IMR-90 (cell line): ENCODE measurements at regions not wholly inside any gene's neighbourhood (a gene's known extent, or its start where the extent isn't known, plus 50 kb on each side); places are given as distances from the start of the nearest gene placed in this dataset.

Experiments used
- ATAC-seq: fragments of 200-7000 bp; cut with Tn5 transposase; 2 replicates; pipeline ENCODE4 v1.9.1; 2020; ENCODE audit warnings: low read depth, mild to moderate bottlenecking, moderate library complexity
- BruUV-seq: library from RNA; stranded (reverse); fragments of 400-500 nt; replicated peaks from 2 replicates; lab custom pipeline; 2021; lab: Mats Ljungman, UMichigan
- CTCF ChIA-PET: fragments of 300-600 bp; formaldehyde crosslinking; extraction: SDS; loops from one replicate; lab custom pipeline; 2021; ENCODE audit warnings: antibody characterized with exemption; lab: Yijun Ruan, JAX
- POLR2A ChIA-PET: fragments of 300-600 bp; sonication (Branson Sonifier 250); formaldehyde crosslinking; loops from one replicate; lab custom pipeline; 2022; ENCODE audit warnings: antibody characterized with exemption; ENCODE audit not compliant: unreplicated experiment; lab: Charles Lee
- DNase-seq: peaks from one replicate; pipeline ENCODE4 v3.0.0; 2013
- H2AFZ ChIP-seq: replicated peaks from 2 replicates; pipeline ENCODE3; 2013; ENCODE audit warnings: low read length, mild to moderate bottlenecking; ENCODE audit not compliant: poor library complexity
- H2AK5ac ChIP-seq: 2 replicates; pipeline ENCODE4 v1.6.1; 2013; ENCODE audit warnings: low read depth, low read length, inconsistent platforms
- H2AK9ac ChIP-seq: replicated peaks from 2 replicates; pipeline ENCODE3; 2013; ENCODE audit warnings: mild to moderate bottlenecking, low read depth, low read length, moderate library complexity; ENCODE audit not compliant: poor library complexity
- H2BK120ac ChIP-seq: 2 replicates; pipeline ENCODE4 v1.6.1; 2013; ENCODE audit warnings: low read depth, low read length, inconsistent platforms
- H2BK15ac ChIP-seq: 3 replicates; pipeline ENCODE4 v1.6.1; 2013; ENCODE audit warnings: low read depth, low read length, inconsistent platforms
- H2BK20ac ChIP-seq: 2 replicates; pipeline ENCODE4 v1.6.1; 2013; ENCODE audit warnings: low read depth, mild to moderate bottlenecking, inconsistent platforms, low read length, moderate library complexity
- H2BK5ac ChIP-seq: 2 replicates; pipeline ENCODE4 v1.6.1; 2013; ENCODE audit warnings: mild to moderate bottlenecking, low read depth, low read length, inconsistent platforms; ENCODE audit not compliant: poor library complexity, severe bottlenecking
- H3K14ac ChIP-seq: replicated peaks from 2 replicates; pipeline ENCODE4 v1.6.1; 2013; ENCODE audit warnings: low read depth, low read length, inconsistent platforms
- H3K18ac ChIP-seq: 2 replicates; pipeline ENCODE4 v1.6.1; 2013; ENCODE audit warnings: low read depth, low read length, control low read depth
- H3K23ac ChIP-seq: 2 replicates; pipeline ENCODE4 v1.6.1; 2013; ENCODE audit warnings: low read depth, low read length, inconsistent platforms
- H3K27ac ChIP-seq: 2 replicates; pipeline ENCODE4 v1.5.1; 2013; ENCODE audit warnings: mild to moderate bottlenecking, control low read depth, low read length; ENCODE audit not compliant: insufficient read depth
- H3K27me3 ChIP-seq: 2 replicates; pipeline ENCODE4 v1.6.1; 2013; ENCODE audit warnings: low read length; ENCODE audit not compliant: control insufficient read depth, insufficient read depth
- H3K36me3 ChIP-seq: 2 replicates; pipeline ENCODE4 v1.6.1; 2013; ENCODE audit warnings: low read length, mixed read lengths; ENCODE audit not compliant: control insufficient read depth, insufficient read depth
- H3K4ac ChIP-seq: 2 replicates; pipeline ENCODE4 v1.6.1; 2013; ENCODE audit warnings: low read depth, low read length, inconsistent platforms
- H3K4me1 ChIP-seq: 2 replicates; pipeline ENCODE4 v1.6.1; 2013; ENCODE audit warnings: low read length, mixed read lengths; ENCODE audit not compliant: control insufficient read depth, insufficient read depth
- H3K4me2 ChIP-seq: 2 replicates; pipeline ENCODE4 v1.6.1; 2013; ENCODE audit warnings: low read depth, mild to moderate bottlenecking, control low read depth, low read length, moderate library complexity
- H3K4me3 ChIP-seq: 2 replicates; pipeline ENCODE4 v1.5.1; 2013; ENCODE audit warnings: low read depth, mild to moderate bottlenecking, control low read depth, low read length, moderate library complexity; ENCODE audit not compliant: insufficient read depth
- H3K56ac ChIP-seq: 2 replicates; pipeline ENCODE4 v1.6.1; 2013; ENCODE audit warnings: low read length, inconsistent platforms; ENCODE audit not compliant: insufficient read depth; ENCODE audit errors: extremely low read depth
- H3K79me1 ChIP-seq, 2 experiments: 2 replicates each; pipeline ENCODE4 v1.6.1; 2013; ENCODE audit warnings: low read length in 2 of 2, inconsistent platforms in 1 of 2, low read depth in 1 of 2
- H3K9ac ChIP-seq: 2 replicates; pipeline ENCODE4 v1.6.1; 2013; ENCODE audit warnings: low read depth, low read length, control low read depth
- H3K9me1 ChIP-seq: 2 replicates; pipeline ENCODE4 v1.6.1; 2013; ENCODE audit warnings: low read length, inconsistent platforms; ENCODE audit not compliant: insufficient read depth
- H3K9me3 ChIP-seq: 2 replicates; pipeline ENCODE4 v1.6.1; 2013; ENCODE audit warnings: low read length; ENCODE audit not compliant: control insufficient read depth, insufficient read depth
- H4K20me1 ChIP-seq: 2 replicates; pipeline ENCODE4 v1.6.1; 2013; ENCODE audit warnings: low read length, inconsistent platforms; ENCODE audit not compliant: insufficient read depth
- H4K5ac ChIP-seq: 2 replicates; pipeline ENCODE4 v1.6.1; 2013; ENCODE audit warnings: mild to moderate bottlenecking, low read depth, low read length, control low read depth
- H4K8ac ChIP-seq, 2 experiments: 2 replicates each; pipeline ENCODE4 v1.6.1; 2013; ENCODE audit warnings: low read depth in 2 of 2, low read length in 2 of 2, control low read depth in 1 of 2, inconsistent platforms in 1 of 2
- H4K91ac ChIP-seq: 2 replicates; pipeline ENCODE4 v1.6.1; 2013; ENCODE audit warnings: low read depth, low read length, inconsistent platforms; ENCODE audit not compliant: insufficient read depth
- BHLHE40 ChIP-seq: fragments of 150-350 bp; IDR thresholded peaks from 2 replicates; pipeline ENCODE4 v1.6.1; 2016; ENCODE audit warnings: mild to moderate bottlenecking, low read depth, low read length
- CEBPB ChIP-seq: IDR thresholded peaks from 2 replicates; pipeline ENCODE4 v1.6.1; 2012; ENCODE audit warnings: low read depth, low read length, improper control_type of control experiment
- CHD1 ChIP-seq: IDR thresholded peaks from 2 replicates; pipeline ENCODE4 v1.6.1; 2012; ENCODE audit warnings: low read depth, low read length, improper control_type of control experiment
- CTCF ChIP-seq: conservative IDR thresholded peaks from 2 replicates; pipeline ENCODE4 v1.5.1; 2012; ENCODE audit warnings: mild to moderate bottlenecking, low read depth, low read length, improper control_type of control experiment
- ELK1 ChIP-seq: fragments of 150-350 bp; IDR thresholded peaks from 2 replicates; pipeline ENCODE4 v1.6.1; 2016; ENCODE audit warnings: low read depth, mild to moderate bottlenecking, low read length, moderate library complexity, borderline replicate concordance
- FOS ChIP-seq: fragments of 150-350 bp; IDR thresholded peaks from 2 replicates; pipeline ENCODE4 v1.6.1; 2016; ENCODE audit warnings: low read depth, low read length
- MAFK ChIP-seq: IDR thresholded peaks from 2 replicates; pipeline ENCODE4 v1.6.1; 2012; ENCODE audit warnings: low read depth, low read length, improper control_type of control experiment
- MAZ ChIP-seq: IDR thresholded peaks from 2 replicates; pipeline ENCODE4 v1.6.1; 2012; ENCODE audit warnings: low read depth, mild to moderate bottlenecking, low read length, improper control_type of control experiment, moderate library complexity, borderline replicate concordance
- MXI1 ChIP-seq: IDR thresholded peaks from 2 replicates; pipeline ENCODE4 v1.6.1; 2012; ENCODE audit warnings: low read depth, mild to moderate bottlenecking, low read length, moderate library complexity, borderline replicate concordance
- NFE2L2 ChIP-seq: fragments of 150-350 bp; IDR thresholded peaks from 2 replicates; pipeline ENCODE4 v1.6.1; 2016; ENCODE audit warnings: low read depth, mild to moderate bottlenecking, low read length
- POLR2A ChIP-seq: IDR thresholded peaks from 2 replicates; pipeline ENCODE4 v1.6.1; 2012; ENCODE audit warnings: mild to moderate bottlenecking, low read depth, low read length
- RAD21 ChIP-seq: IDR thresholded peaks from 2 replicates; pipeline ENCODE4 v1.6.1; 2012; ENCODE audit warnings: low read length, improper control_type of control experiment
- RCOR1 ChIP-seq: IDR thresholded peaks from 2 replicates; pipeline ENCODE4 v1.6.1; 2012; ENCODE audit warnings: mild to moderate bottlenecking, low read length, improper control_type of control experiment; ENCODE audit not compliant: insufficient replicate concordance
- RFX5 ChIP-seq: IDR thresholded peaks from 2 replicates; pipeline ENCODE4 v1.8.0; 2012; ENCODE audit warnings: low read depth, mild to moderate bottlenecking, low read length, moderate library complexity
- SMC3 ChIP-seq: fragments of 150-350 bp; IDR thresholded peaks from 2 replicates; pipeline ENCODE4 v1.6.1; 2016; ENCODE audit warnings: low read depth, mild to moderate bottlenecking, antibody characterized with exemption, low read length, moderate library complexity
- USF2 ChIP-seq: fragments of 150-350 bp; IDR thresholded peaks from 2 replicates; pipeline ENCODE4 v1.6.1; 2017; ENCODE audit warnings: mild to moderate bottlenecking, antibody characterized with exemption, low read length, low read depth
- WGBS, 2 experiments: methylation state at CpG; one replicate each; pipeline versions ENCODE4 v1.1.5 to v1.1.7; 2013; ENCODE audit warnings: missing lambda C conversion rate in 2 of 2; ENCODE audit not compliant: insufficient read length in 1 of 2; ENCODE audit errors: extremely low coverage in 2 of 2; 5-methylcytosine and 5-hydroxymethylcytosine counted together
- dilution Hi-C: fragments of 300-500 bp; cut with HindIII; formaldehyde crosslinking; loops from one replicate; pipeline ENCODE4 v1.14.3; 2018; ENCODE audit warnings: low sequenced_read_pairs; ENCODE audit not compliant: unreplicated experiment
- in situ Hi-C: fragments of 300-500 bp; cut with MboI; formaldehyde crosslinking; loops from 3 replicates; pipeline ENCODE4 v1.14.3; 2019; ENCODE audit warnings: low sequenced_read_pairs, inconsistent platforms, mixed read lengths
- intact Hi-C: fragments of 100-400 bp; cut with micrococcal nuclease; formaldehyde crosslinking; loops from 2 replicates; pipeline ENCODE4 v1.10.0; 2022

- Histone ChIP-seq H3K23ac (no peak overlapping the region), H3K4me3 (no peak overlapping the region), H2BK5ac (no peak overlapping the region), H3K56ac (no peak overlapping the region), H3K4me2 (no peak overlapping the region), H4K8ac (no peak overlapping the region), H3K4me1 (peaks cover 7% of the 10 kb centered on the region), H2BK120ac (no peak overlapping the region), H2BK20ac (no peak overlapping the region), H3K14ac (no peak overlapping the region), H3K4ac (no peak overlapping the region), H3K27ac (no peak overlapping the region), H3K36me3 (no peaks in the 10 kb centered on the region), H2AK5ac (no peak overlapping the region), H3K9me3 (peaks cover 8% of the 10 kb centered on the region), H4K5ac (no peak overlapping the region), H2BK15ac (no peak overlapping the region), H4K20me1 (no peaks in the 10 kb centered on the region), H3K9ac (no peak overlapping the region), H2AK9ac (no peak overlapping the region), H3K27me3 (no peaks in the 10 kb centered on the region; the same call in 1 of the 2 replicates), H3K9me1 (no peaks in the 10 kb centered on the region), H4K91ac (no peak overlapping the region), H3K79me1 (no peaks in the 10 kb centered on the region), H2AFZ (no peak overlapping the region), H3K18ac (no peak overlapping the region)
- DNase-seq = no peak
- dilution Hi-C loops (no loop called here), intact Hi-C loops (loop anchor here (5.0 to 10.0 kb wide), 2 partner anchors 218 to 260 kb away; partner anchors contain the start of gene SIPA1L2), in situ Hi-C loops (no loop called here)
- no TSS peak for BruUV-seq
- POLR2A ChIA-PET = no interaction called here
- no peak for ATAC-seq
- CTCF ChIA-PET = interaction anchor here (0.9 kb wide), 1 partner anchor 321 kb away, joined by 3 read pairs; no protein-coding TSS in a partner anchor
- no peak for TF ChIP-seq POLR2A
- TF ChIP-seq RCOR1 = no peak
- TF ChIP-seq NFE2L2 = no peak
- no peak for TF ChIP-seq MAFK
- TF ChIP-seq RAD21 = no peak
- no peak for TF ChIP-seq CTCF
- no peak for TF ChIP-seq MAZ
- no peak for TF ChIP-seq CEBPB
- no peak for TF ChIP-seq USF2
- no peak for TF ChIP-seq CHD1
- no peak for TF ChIP-seq SMC3
- no peak for TF ChIP-seq BHLHE40
- TF ChIP-seq FOS = no peak
- TF ChIP-seq RFX5 = no peak
- TF ChIP-seq ELK1 = no peak
- TF ChIP-seq MXI1 = no peak
- WGBS, 2 experiments = no CpG with 5 or more reads among the region's 3 CpGs
Measured at GRCh38 chr1:232894436-232894835, 56.0 kb upstream of the NTPCR start.
